GM12878 (cell line): ENCODE measurements at regions not wholly inside any gene's neighbourhood (a gene's known extent, or its start where the extent isn't known, plus 50 kb on each side); places are given as distances from the start of the nearest gene placed in this dataset.

ENCODE experiments used
- CREB1 ChIP-seq: IDR thresholded peaks from 2 replicates; pipeline ENCODE4 v1.6.1; 2012; ENCODE audit warnings: low read depth, mild to moderate bottlenecking, inconsistent platforms
- JUNB ChIP-seq: IDR thresholded peaks from 2 replicates; pipeline ENCODE4 v1.6.1; 2016; ENCODE audit warnings: antibody characterized with exemption, mild to moderate bottlenecking
- KDM1A ChIP-seq: fragments of 200-600 bp; sonication (generic); IDR thresholded peaks from 2 replicates; pipeline ENCODE4 v1.6.1; 2016; ENCODE audit warnings: borderline replicate concordance
- RAD21 ChIP-seq: IDR thresholded peaks from 2 replicates; pipeline ENCODE4 v1.6.1; 2011; ENCODE audit warnings: mild to moderate bottlenecking, low read depth, low read length, moderate library complexity; ENCODE audit not compliant: insufficient read depth
- YBX1 ChIP-seq: fragments of 450-650 bp; IDR thresholded peaks from 2 replicates; pipeline ENCODE4 v1.6.1; 2016; ENCODE audit warnings: antibody characterized with exemption
- TF ChIP-seq, protein P1 (sequence below), 3 experiments: IDR thresholded peaks in 2 of 3; conservative IDR thresholded peaks in 1 of 3; 2 replicates each; pipeline ENCODE4 v1.5.1; 2011; ENCODE audit warnings: low read depth in 3 of 3, low read length in 3 of 3, mild to moderate bottlenecking in 3 of 3, control low read depth in 2 of 3, moderate library complexity in 2 of 3, inconsistent platforms in 1 of 3, mixed read lengths in 1 of 3; ENCODE audit not compliant: control insufficient read depth in 2 of 3, insufficient read depth in 1 of 3; ENCODE audit errors: extremely low read depth in 1 of 3
- TF ChIP-seq, protein P2 (sequence below): fragments of 450-650 bp; formaldehyde crosslinking; IDR thresholded peaks from 2 replicates; pipeline ENCODE4 v1.5.0; 2022; ENCODE audit warnings: mild to moderate bottlenecking, missing genetic modification characterization

DNA sequence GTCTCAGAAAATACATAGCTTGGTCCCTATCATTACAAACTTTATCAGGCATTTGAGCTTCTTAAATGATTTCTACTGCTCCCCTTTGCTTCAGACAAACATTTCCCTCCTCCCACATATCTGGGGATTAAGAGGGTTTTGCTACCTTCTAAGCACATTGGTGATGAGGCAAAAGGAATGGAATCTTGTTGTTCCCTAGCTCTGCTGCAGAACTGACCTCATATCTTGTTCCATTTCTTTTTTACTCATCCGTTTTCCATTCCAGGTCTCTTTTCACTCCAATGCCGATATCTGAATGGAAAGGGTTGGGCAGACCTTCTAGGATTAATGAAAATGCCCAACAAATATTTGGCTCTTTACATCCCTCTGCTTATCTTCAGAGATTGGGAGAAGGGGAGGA, 444.6 kb downstream of the ZNF608 start:
- TF ChIP-seq KDM1A = no peak
- TF ChIP-seq CREB1 = no peak
- TF ChIP-seq, protein P1, sequence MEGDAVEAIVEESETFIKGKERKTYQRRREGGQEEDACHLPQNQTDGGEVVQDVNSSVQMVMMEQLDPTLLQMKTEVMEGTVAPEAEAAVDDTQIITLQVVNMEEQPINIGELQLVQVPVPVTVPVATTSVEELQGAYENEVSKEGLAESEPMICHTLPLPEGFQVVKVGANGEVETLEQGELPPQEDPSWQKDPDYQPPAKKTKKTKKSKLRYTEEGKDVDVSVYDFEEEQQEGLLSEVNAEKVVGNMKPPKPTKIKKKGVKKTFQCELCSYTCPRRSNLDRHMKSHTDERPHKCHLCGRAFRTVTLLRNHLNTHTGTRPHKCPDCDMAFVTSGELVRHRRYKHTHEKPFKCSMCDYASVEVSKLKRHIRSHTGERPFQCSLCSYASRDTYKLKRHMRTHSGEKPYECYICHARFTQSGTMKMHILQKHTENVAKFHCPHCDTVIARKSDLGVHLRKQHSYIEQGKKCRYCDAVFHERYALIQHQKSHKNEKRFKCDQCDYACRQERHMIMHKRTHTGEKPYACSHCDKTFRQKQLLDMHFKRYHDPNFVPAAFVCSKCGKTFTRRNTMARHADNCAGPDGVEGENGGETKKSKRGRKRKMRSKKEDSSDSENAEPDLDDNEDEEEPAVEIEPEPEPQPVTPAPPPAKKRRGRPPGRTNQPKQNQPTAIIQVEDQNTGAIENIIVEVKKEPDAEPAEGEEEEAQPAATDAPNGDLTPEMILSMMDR (IDR thresholded peaks at IDR 0.05 in 2 of 3, conservative IDR thresholded peaks at IDR 0.05 in 1 of 3; ENCODE audit: control insufficient read depth in 2 of 3, extremely low read depth in 1 of 3, insufficient read depth in 1 of 3, low read depth in 3 of 3, low read length in 3 of 3) = no peak
- TF ChIP-seq RAD21 = no peak
- TF ChIP-seq, protein P2, sequence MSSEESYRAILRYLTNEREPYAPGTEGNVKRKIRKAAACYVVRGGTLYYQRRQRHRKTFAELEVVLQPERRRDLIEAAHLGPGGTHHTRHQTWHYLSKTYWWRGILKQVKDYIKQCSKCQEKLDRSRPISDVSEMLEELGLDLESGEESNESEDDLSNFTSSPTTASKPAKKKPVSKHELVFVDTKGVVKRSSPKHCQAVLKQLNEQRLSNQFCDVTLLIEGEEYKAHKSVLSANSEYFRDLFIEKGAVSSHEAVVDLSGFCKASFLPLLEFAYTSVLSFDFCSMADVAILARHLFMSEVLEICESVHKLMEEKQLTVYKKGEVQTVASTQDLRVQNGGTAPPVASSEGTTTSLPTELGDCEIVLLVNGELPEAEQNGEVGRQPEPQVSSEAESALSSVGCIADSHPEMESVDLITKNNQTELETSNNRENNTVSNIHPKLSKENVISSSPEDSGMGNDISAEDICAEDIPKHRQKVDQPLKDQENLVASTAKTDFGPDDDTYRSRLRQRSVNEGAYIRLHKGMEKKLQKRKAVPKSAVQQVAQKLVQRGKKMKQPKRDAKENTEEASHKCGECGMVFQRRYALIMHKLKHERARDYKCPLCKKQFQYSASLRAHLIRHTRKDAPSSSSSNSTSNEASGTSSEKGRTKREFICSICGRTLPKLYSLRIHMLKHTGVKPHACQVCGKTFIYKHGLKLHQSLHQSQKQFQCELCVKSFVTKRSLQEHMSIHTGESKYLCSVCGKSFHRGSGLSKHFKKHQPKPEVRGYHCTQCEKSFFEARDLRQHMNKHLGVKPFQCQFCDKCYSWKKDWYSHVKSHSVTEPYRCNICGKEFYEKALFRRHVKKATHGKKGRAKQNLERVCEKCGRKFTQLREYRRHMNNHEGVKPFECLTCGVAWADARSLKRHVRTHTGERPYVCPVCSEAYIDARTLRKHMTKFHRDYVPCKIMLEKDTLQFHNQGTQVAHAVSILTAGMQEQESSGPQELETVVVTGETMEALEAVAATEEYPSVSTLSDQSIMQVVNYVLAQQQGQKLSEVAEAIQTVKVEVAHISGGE (CRISPR knock-in tag) = no peak
- TF ChIP-seq YBX1 = no peak
- no peak for TF ChIP-seq JUNB
